Smooth muscle cell (in vitro differentiated cells): ENCODE measurements at regions not wholly inside any gene's neighbourhood (a gene's known extent, or its start where the extent isn't known, plus 50 kb on each side); places are given as distances from the start of the nearest gene placed in this dataset.

ENCODE experiments used
- DNase-seq: peaks from one replicate; lab custom pipeline; 2025; ENCODE audit not compliant: unreplicated experiment; lab: John Stamatoyannopoulos, UW
- H2AFZ ChIP-seq: fragments of 200-600 bp; sonication (generic); 2 replicates; pipeline ENCODE4 v1.6.0; 2016; ENCODE audit warnings: antibody characterized with exemption, low read depth, mild to moderate bottlenecking
- H3F3A ChIP-seq: fragments of 200-600 bp; sonication (generic); 2 replicates; pipeline ENCODE4 v1.6.0; 2017; ENCODE audit warnings: antibody characterized with exemption, low read depth
- H3K27ac ChIP-seq: fragments of 200-600 bp; sonication (generic); 2 replicates; pipeline ENCODE4 v1.5.1; 2016; ENCODE audit warnings: low read depth, mild to moderate bottlenecking
- H3K27me3 ChIP-seq: fragments of 200-600 bp; sonication (generic); 2 replicates; pipeline ENCODE4 v1.6.1; 2016; ENCODE audit warnings: low read depth, mild to moderate bottlenecking
- H3K36me3 ChIP-seq: fragments of 200-600 bp; sonication (generic); 2 replicates; pipeline ENCODE4 v1.5.1; 2016; ENCODE audit warnings: low read depth
- H3K4me1 ChIP-seq: fragments of 200-600 bp; sonication (generic); 2 replicates; pipeline ENCODE4 v1.5.1; 2016; ENCODE audit warnings: low read depth
- H3K4me2 ChIP-seq: fragments of 200-600 bp; sonication (generic); 2 replicates; pipeline ENCODE4 v1.6.0; 2016; ENCODE audit warnings: mild to moderate bottlenecking
- H3K4me3 ChIP-seq: fragments of 200-600 bp; sonication (generic); 2 replicates; pipeline ENCODE4 v1.5.1; 2016; ENCODE audit warnings: mild to moderate bottlenecking
- H3K79me2 ChIP-seq: fragments of 200-600 bp; sonication (generic); 2 replicates; pipeline ENCODE4 v1.6.0; 2016; ENCODE audit warnings: low read depth, mild to moderate bottlenecking
- H3K9ac ChIP-seq: fragments of 200-600 bp; sonication (generic); 2 replicates; pipeline ENCODE4 v1.6.0; 2016; ENCODE audit warnings: low read depth
- H3K9me3 ChIP-seq: fragments of 200-600 bp; sonication (generic); replicated peaks from 2 replicates; pipeline ENCODE4 v1.5.1; 2016; ENCODE audit warnings: low read depth
- H4K20me1 ChIP-seq: fragments of 200-600 bp; sonication (generic); 2 replicates; pipeline ENCODE4 v1.6.0; 2016; ENCODE audit warnings: low read depth
- CTCF ChIP-seq: fragments of 200-600 bp; sonication (generic); IDR thresholded peaks from 2 replicates; pipeline ENCODE4 v1.5.1; 2017; ENCODE audit warnings: borderline replicate concordance, mild to moderate bottlenecking, antibody characterized with exemption; ENCODE audit not compliant: insufficient read depth, poor library complexity, severe bottlenecking
- WGBS: methylation state at CpG from one replicate; pipeline ENCODE4 v1.1.7; 2016; ENCODE audit warnings: low lambda C conversion rate; 5-methylcytosine and 5-hydroxymethylcytosine counted together

DNA sequence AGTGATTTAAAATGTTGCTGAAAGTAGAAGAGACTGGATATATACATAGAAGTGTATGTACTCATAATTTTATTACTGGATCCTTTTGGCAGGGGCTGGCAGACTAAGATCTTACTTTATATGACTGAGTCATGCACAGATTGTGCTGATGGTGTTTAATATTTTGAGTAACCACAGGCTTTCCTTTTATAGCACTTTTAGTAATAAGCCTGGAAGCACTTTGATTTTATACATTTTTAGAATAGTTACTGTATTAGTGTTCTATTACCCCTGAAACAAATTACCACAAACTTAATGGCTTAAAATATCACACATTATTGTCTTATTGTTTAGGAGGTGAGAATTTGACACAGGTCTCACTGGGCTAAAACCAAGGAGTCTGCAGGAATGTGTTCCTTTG is 113.4 kb upstream of the CDH8 start:
- no peak for DNase-seq
- H4K20me1 ChIP-seq, result no peaks in the 10 kb centered on the region
- no peak overlapping the region for H2AFZ ChIP-seq
- peak overlapping the region; percentile 31 for H3K4me2 ChIP-seq
- H3K4me3 ChIP-seq, result no peak overlapping the region
- no peaks in the 10 kb centered on the region for H3F3A ChIP-seq
- no peaks in the 10 kb centered on the region for H3K27me3 ChIP-seq
- no peaks in the 10 kb centered on the region for H3K9me3 ChIP-seq
- no peaks in the 10 kb centered on the region for H3K79me2 ChIP-seq
- H3K9ac ChIP-seq, result no peak overlapping the region
- no peak overlapping the region for H3K27ac ChIP-seq
- no peaks in the 10 kb centered on the region for H3K4me1 ChIP-seq
- no peak for TF ChIP-seq CTCF
- no peaks in the 10 kb centered on the region for H3K36me3 ChIP-seq

DNA sequence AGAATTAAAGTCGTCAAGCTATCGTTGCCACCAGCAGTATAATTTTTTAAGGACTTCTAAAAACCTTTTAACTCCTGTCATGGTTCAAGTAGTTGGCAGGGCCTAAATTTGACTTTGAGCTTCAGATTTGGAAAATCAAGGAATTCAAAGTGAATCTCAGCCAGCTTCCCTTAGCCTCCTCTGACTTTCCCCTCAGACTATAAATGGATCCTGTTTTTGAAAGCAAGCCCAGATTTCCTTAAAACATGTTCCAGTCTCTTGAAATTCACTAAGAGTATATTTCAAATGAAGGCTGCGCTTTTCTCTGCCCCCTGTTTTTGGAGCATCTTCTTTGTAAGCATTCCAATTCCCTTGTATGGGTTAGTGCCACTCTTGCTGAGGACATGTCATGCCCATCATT is 101.8 kb upstream of the CDH8 start:
- no peak for TF ChIP-seq CTCF
- no peak overlapping the region for H2AFZ ChIP-seq
- H3K4me3 ChIP-seq, result no peak overlapping the region
- no peaks in the 10 kb centered on the region for H3K36me3 ChIP-seq
- H3F3A ChIP-seq, result no peaks in the 10 kb centered on the region
- DNase-seq, result no peak
- no peak overlapping the region for H3K9ac ChIP-seq
- no peaks in the 10 kb centered on the region for H3K27me3 ChIP-seq
- no peaks in the 10 kb centered on the region for H4K20me1 ChIP-seq
- no peaks in the 10 kb centered on the region for H3K79me2 ChIP-seq
- H3K9me3 ChIP-seq, result no peaks in the 10 kb centered on the region
- no peaks in the 10 kb centered on the region for H3K4me1 ChIP-seq
- no peak overlapping the region for H3K4me2 ChIP-seq
- no peak overlapping the region for H3K27ac ChIP-seq
- WGBS, result 99% methylated on average over 3 of the region's 3 CpGs

- no peak overlapping the region for H3K9ac ChIP-seq
- H3K36me3 ChIP-seq, result no peaks in the 10 kb centered on the region
- H2AFZ ChIP-seq, result no peak overlapping the region
- H3K79me2 ChIP-seq, result no peaks in the 10 kb centered on the region
- H3K4me3 ChIP-seq, result no peak overlapping the region
- H3K4me1 ChIP-seq, result no peaks in the 10 kb centered on the region
- H3K27ac ChIP-seq, result no peak overlapping the region
- WGBS, result 63% methylated on average over 2 of the region's 2 CpGs
- no peaks in the 10 kb centered on the region for H3K9me3 ChIP-seq
- H3F3A ChIP-seq, result no peaks in the 10 kb centered on the region
- DNase-seq, result no peak
- TF ChIP-seq CTCF, result no peak
- H4K20me1 ChIP-seq, result no peaks in the 10 kb centered on the region
- no peak overlapping the region for H3K4me2 ChIP-seq
- H3K27me3 ChIP-seq, result no peaks in the 10 kb centered on the region
Observed at GRCh38 chr16:62135911-62136310, 99.7 kb upstream of the CDH8 start.

DNA sequence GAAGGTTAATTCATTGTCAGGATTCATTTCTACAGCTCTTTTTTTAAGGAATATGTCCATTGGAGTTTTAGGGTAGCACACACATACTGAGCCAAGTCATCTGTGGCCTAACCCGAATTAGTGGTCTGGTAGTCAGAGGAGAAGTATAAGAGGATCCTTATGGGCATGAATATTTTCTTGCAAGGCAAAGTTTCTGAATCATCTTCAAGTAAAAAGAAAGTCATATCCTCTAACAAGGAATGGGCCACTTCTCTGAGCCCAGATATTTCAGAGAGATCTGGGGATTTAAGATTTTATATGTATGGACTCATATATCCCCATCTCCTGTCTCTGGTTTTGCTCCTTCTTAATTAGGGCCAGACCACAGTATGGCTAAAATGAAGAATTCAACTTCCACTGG is 99.2 kb upstream of the CDH8 start:
- no peak for TF ChIP-seq CTCF
- H3K27me3 ChIP-seq, result no peaks in the 10 kb centered on the region
- no peak overlapping the region for H3K27ac ChIP-seq
- no peak overlapping the region for H3K4me3 ChIP-seq
- no peak for DNase-seq
- H3K9me3 ChIP-seq, result no peaks in the 10 kb centered on the region
- no peak overlapping the region for H3K4me2 ChIP-seq
- H3K9ac ChIP-seq, result no peak overlapping the region
- no peaks in the 10 kb centered on the region for H3K79me2 ChIP-seq
- no peak overlapping the region for H2AFZ ChIP-seq
- 68% methylated on average over 1 of the region's 1 CpG for WGBS
- no peaks in the 10 kb centered on the region for H3K36me3 ChIP-seq
- H4K20me1 ChIP-seq, result no peaks in the 10 kb centered on the region
- H3K4me1 ChIP-seq, result no peaks in the 10 kb centered on the region
- no peaks in the 10 kb centered on the region for H3F3A ChIP-seq
